IMR-90 (cell line): ENCODE measurements at regions not wholly inside any gene's neighbourhood (a gene's known extent, or its start where the extent isn't known, plus 50 kb on each side); places are given as distances from the start of the nearest gene placed in this dataset.

Experiments
- ATAC-seq: fragments of 200-7000 bp; cut with Tn5 transposase; 2 replicates; pipeline ENCODE4 v1.9.1; 2020; ENCODE audit warnings: low read depth, mild to moderate bottlenecking, moderate library complexity
- BruUV-seq: library from RNA; stranded (reverse); fragments of 400-500 nt; replicated peaks from 2 replicates; lab custom pipeline; 2021; lab: Mats Ljungman, UMichigan
- CTCF ChIA-PET: fragments of 300-600 bp; formaldehyde crosslinking; extraction: SDS; loops from one replicate; lab custom pipeline; 2021; ENCODE audit warnings: antibody characterized with exemption; lab: Yijun Ruan, JAX
- POLR2A ChIA-PET: fragments of 300-600 bp; sonication (Branson Sonifier 250); formaldehyde crosslinking; loops from one replicate; lab custom pipeline; 2022; ENCODE audit warnings: antibody characterized with exemption; ENCODE audit not compliant: unreplicated experiment; lab: Charles Lee
- DNase-seq: peaks from one replicate; pipeline ENCODE4 v3.0.0; 2013
- H2AFZ ChIP-seq: replicated peaks from 2 replicates; pipeline ENCODE3; 2013; ENCODE audit warnings: low read length, mild to moderate bottlenecking; ENCODE audit not compliant: poor library complexity
- H2AK5ac ChIP-seq: 2 replicates; pipeline ENCODE4 v1.6.1; 2013; ENCODE audit warnings: low read depth, low read length, inconsistent platforms
- H2AK9ac ChIP-seq: replicated peaks from 2 replicates; pipeline ENCODE3; 2013; ENCODE audit warnings: mild to moderate bottlenecking, low read depth, low read length, moderate library complexity; ENCODE audit not compliant: poor library complexity
- H2BK120ac ChIP-seq: 2 replicates; pipeline ENCODE4 v1.6.1; 2013; ENCODE audit warnings: low read depth, low read length, inconsistent platforms
- H2BK15ac ChIP-seq: 3 replicates; pipeline ENCODE4 v1.6.1; 2013; ENCODE audit warnings: low read depth, low read length, inconsistent platforms
- H2BK20ac ChIP-seq: 2 replicates; pipeline ENCODE4 v1.6.1; 2013; ENCODE audit warnings: low read depth, mild to moderate bottlenecking, inconsistent platforms, low read length, moderate library complexity
- H2BK5ac ChIP-seq: 2 replicates; pipeline ENCODE4 v1.6.1; 2013; ENCODE audit warnings: mild to moderate bottlenecking, low read depth, low read length, inconsistent platforms; ENCODE audit not compliant: poor library complexity, severe bottlenecking
- H3K14ac ChIP-seq: replicated peaks from 2 replicates; pipeline ENCODE4 v1.6.1; 2013; ENCODE audit warnings: low read depth, low read length, inconsistent platforms
- H3K18ac ChIP-seq: 2 replicates; pipeline ENCODE4 v1.6.1; 2013; ENCODE audit warnings: low read depth, low read length, control low read depth
- H3K23ac ChIP-seq: 2 replicates; pipeline ENCODE4 v1.6.1; 2013; ENCODE audit warnings: low read depth, low read length, inconsistent platforms
- H3K27ac ChIP-seq: 2 replicates; pipeline ENCODE4 v1.5.1; 2013; ENCODE audit warnings: mild to moderate bottlenecking, control low read depth, low read length; ENCODE audit not compliant: insufficient read depth
- H3K27me3 ChIP-seq: 2 replicates; pipeline ENCODE4 v1.6.1; 2013; ENCODE audit warnings: low read length; ENCODE audit not compliant: control insufficient read depth, insufficient read depth
- H3K36me3 ChIP-seq: 2 replicates; pipeline ENCODE4 v1.6.1; 2013; ENCODE audit warnings: low read length, mixed read lengths; ENCODE audit not compliant: control insufficient read depth, insufficient read depth
- H3K4ac ChIP-seq: 2 replicates; pipeline ENCODE4 v1.6.1; 2013; ENCODE audit warnings: low read depth, low read length, inconsistent platforms
- H3K4me1 ChIP-seq: 2 replicates; pipeline ENCODE4 v1.6.1; 2013; ENCODE audit warnings: low read length, mixed read lengths; ENCODE audit not compliant: control insufficient read depth, insufficient read depth
- H3K4me2 ChIP-seq: 2 replicates; pipeline ENCODE4 v1.6.1; 2013; ENCODE audit warnings: low read depth, mild to moderate bottlenecking, control low read depth, low read length, moderate library complexity
- H3K4me3 ChIP-seq: 2 replicates; pipeline ENCODE4 v1.5.1; 2013; ENCODE audit warnings: low read depth, mild to moderate bottlenecking, control low read depth, low read length, moderate library complexity; ENCODE audit not compliant: insufficient read depth
- H3K56ac ChIP-seq: 2 replicates; pipeline ENCODE4 v1.6.1; 2013; ENCODE audit warnings: low read length, inconsistent platforms; ENCODE audit not compliant: insufficient read depth; ENCODE audit errors: extremely low read depth
- H3K79me1 ChIP-seq, 2 experiments: 2 replicates each; pipeline ENCODE4 v1.6.1; 2013; ENCODE audit warnings: low read length in 2 of 2, inconsistent platforms in 1 of 2, low read depth in 1 of 2
- H3K9ac ChIP-seq: 2 replicates; pipeline ENCODE4 v1.6.1; 2013; ENCODE audit warnings: low read depth, low read length, control low read depth
- H3K9me1 ChIP-seq: 2 replicates; pipeline ENCODE4 v1.6.1; 2013; ENCODE audit warnings: low read length, inconsistent platforms; ENCODE audit not compliant: insufficient read depth
- H3K9me3 ChIP-seq: 2 replicates; pipeline ENCODE4 v1.6.1; 2013; ENCODE audit warnings: low read length; ENCODE audit not compliant: control insufficient read depth, insufficient read depth
- H4K20me1 ChIP-seq: 2 replicates; pipeline ENCODE4 v1.6.1; 2013; ENCODE audit warnings: low read length, inconsistent platforms; ENCODE audit not compliant: insufficient read depth
- H4K5ac ChIP-seq: 2 replicates; pipeline ENCODE4 v1.6.1; 2013; ENCODE audit warnings: mild to moderate bottlenecking, low read depth, low read length, control low read depth
- H4K8ac ChIP-seq, 2 experiments: 2 replicates each; pipeline ENCODE4 v1.6.1; 2013; ENCODE audit warnings: low read depth in 2 of 2, low read length in 2 of 2, control low read depth in 1 of 2, inconsistent platforms in 1 of 2
- H4K91ac ChIP-seq: 2 replicates; pipeline ENCODE4 v1.6.1; 2013; ENCODE audit warnings: low read depth, low read length, inconsistent platforms; ENCODE audit not compliant: insufficient read depth
- BHLHE40 ChIP-seq: fragments of 150-350 bp; IDR thresholded peaks from 2 replicates; pipeline ENCODE4 v1.6.1; 2016; ENCODE audit warnings: mild to moderate bottlenecking, low read depth, low read length
- CEBPB ChIP-seq: IDR thresholded peaks from 2 replicates; pipeline ENCODE4 v1.6.1; 2012; ENCODE audit warnings: low read depth, low read length, improper control_type of control experiment
- CHD1 ChIP-seq: IDR thresholded peaks from 2 replicates; pipeline ENCODE4 v1.6.1; 2012; ENCODE audit warnings: low read depth, low read length, improper control_type of control experiment
- CTCF ChIP-seq: conservative IDR thresholded peaks from 2 replicates; pipeline ENCODE4 v1.5.1; 2012; ENCODE audit warnings: mild to moderate bottlenecking, low read depth, low read length, improper control_type of control experiment
- FOS ChIP-seq: fragments of 150-350 bp; IDR thresholded peaks from 2 replicates; pipeline ENCODE4 v1.6.1; 2016; ENCODE audit warnings: low read depth, low read length
- MAFK ChIP-seq: IDR thresholded peaks from 2 replicates; pipeline ENCODE4 v1.6.1; 2012; ENCODE audit warnings: low read depth, low read length, improper control_type of control experiment
- MAZ ChIP-seq: IDR thresholded peaks from 2 replicates; pipeline ENCODE4 v1.6.1; 2012; ENCODE audit warnings: low read depth, mild to moderate bottlenecking, low read length, improper control_type of control experiment, moderate library complexity, borderline replicate concordance
- MXI1 ChIP-seq: IDR thresholded peaks from 2 replicates; pipeline ENCODE4 v1.6.1; 2012; ENCODE audit warnings: low read depth, mild to moderate bottlenecking, low read length, moderate library complexity, borderline replicate concordance
- NFE2L2 ChIP-seq: fragments of 150-350 bp; IDR thresholded peaks from 2 replicates; pipeline ENCODE4 v1.6.1; 2016; ENCODE audit warnings: low read depth, mild to moderate bottlenecking, low read length
- RCOR1 ChIP-seq: IDR thresholded peaks from 2 replicates; pipeline ENCODE4 v1.6.1; 2012; ENCODE audit warnings: mild to moderate bottlenecking, low read length, improper control_type of control experiment; ENCODE audit not compliant: insufficient replicate concordance
- RFX5 ChIP-seq: IDR thresholded peaks from 2 replicates; pipeline ENCODE4 v1.8.0; 2012; ENCODE audit warnings: low read depth, mild to moderate bottlenecking, low read length, moderate library complexity
- SMC3 ChIP-seq: fragments of 150-350 bp; IDR thresholded peaks from 2 replicates; pipeline ENCODE4 v1.6.1; 2016; ENCODE audit warnings: low read depth, mild to moderate bottlenecking, antibody characterized with exemption, low read length, moderate library complexity
- WGBS, 2 experiments: methylation state at CpG; one replicate each; pipeline versions ENCODE4 v1.1.5 to v1.1.7; 2013; ENCODE audit warnings: missing lambda C conversion rate in 2 of 2; ENCODE audit not compliant: insufficient read length in 1 of 2; ENCODE audit errors: extremely low coverage in 2 of 2; 5-methylcytosine and 5-hydroxymethylcytosine counted together
- dilution Hi-C: fragments of 300-500 bp; cut with HindIII; formaldehyde crosslinking; loops from one replicate; pipeline ENCODE4 v1.14.3; 2018; ENCODE audit warnings: low sequenced_read_pairs; ENCODE audit not compliant: unreplicated experiment
- in situ Hi-C: fragments of 300-500 bp; cut with MboI; formaldehyde crosslinking; loops from 3 replicates; pipeline ENCODE4 v1.14.3; 2019; ENCODE audit warnings: low sequenced_read_pairs, inconsistent platforms, mixed read lengths
- intact Hi-C: fragments of 100-400 bp; cut with micrococcal nuclease; formaldehyde crosslinking; loops from 2 replicates; pipeline ENCODE4 v1.10.0; 2022
- TF ChIP-seq, protein P1 (sequence below): fragments of 150-350 bp; IDR thresholded peaks from 2 replicates; pipeline ENCODE4 v1.6.1; 2016; ENCODE audit warnings: low read depth, mild to moderate bottlenecking, low read length, moderate library complexity, borderline replicate concordance
- TF ChIP-seq, protein P2 (sequence below): fragments of 150-350 bp; IDR thresholded peaks from 2 replicates; pipeline ENCODE4 v1.6.1; 2017; ENCODE audit warnings: mild to moderate bottlenecking, antibody characterized with exemption, low read length, low read depth

DNA sequence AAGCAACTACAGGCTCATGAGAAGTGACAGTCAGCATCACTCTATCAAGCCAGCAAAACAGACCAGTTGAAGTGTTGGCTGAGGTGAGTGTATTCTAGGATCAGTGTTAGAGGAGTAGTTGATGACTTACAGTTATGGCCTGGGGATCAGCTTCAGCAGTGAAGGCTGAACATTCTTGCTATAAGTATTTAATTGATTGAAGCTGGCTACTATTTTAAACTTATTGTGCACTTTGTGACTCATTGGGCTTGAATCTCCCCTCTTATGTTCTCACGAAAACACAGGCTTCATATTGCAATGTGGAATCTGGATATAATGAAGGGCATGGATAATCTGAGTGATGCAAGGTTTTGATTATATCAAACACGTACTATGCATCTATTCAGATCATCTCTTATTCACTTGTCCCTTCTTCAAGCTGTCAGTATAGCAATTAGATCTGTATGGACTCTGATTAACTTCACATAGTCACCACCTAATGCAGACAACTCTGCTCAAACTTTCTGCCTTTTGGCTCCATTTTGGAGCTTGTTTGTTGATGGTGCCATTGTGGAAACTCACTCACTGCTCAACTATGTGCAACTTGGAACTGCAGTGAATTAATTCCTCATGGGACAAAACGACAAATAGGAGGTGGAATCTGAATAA, 309.2 kb downstream of the SLC16A7 start:
- H3K4me1 ChIP-seq: peaks cover 5% of the 10 kb centered on the region
- H3K23ac ChIP-seq: peak overlapping the region; percentile 70; the same call in 1 of the 2 replicates
- dilution Hi-C loops (no loop called here), intact Hi-C loops (loop anchor here (5.0 kb wide), 1 partner anchor 62 kb away; no protein-coding TSS in a partner anchor), in situ Hi-C loops (no loop called here)
- H4K8ac ChIP-seq: peak overlapping the region in 1 of 2 experiments; percentile 49; a peak in 1 of 4 replicates
- CTCF ChIA-PET: interaction anchor here (1.5 kb wide), 1 partner anchor 14 kb away, joined by 6 read pairs; no protein-coding TSS in a partner anchor
- H3K56ac ChIP-seq: 0 out of 2 replicates have a peak overlapping the region, but pooled peaks have one; percentile 19
- no TSS peak for BruUV-seq
- no peaks in the 10 kb centered on the region for H3K36me3 ChIP-seq
- H3K9me3 ChIP-seq: peaks cover 2% of the 10 kb centered on the region; the same call in 1 of the 2 replicates
- H2BK5ac ChIP-seq: peak overlapping the region; percentile 51
- H3K4me2 ChIP-seq: peak overlapping the region; percentile 67; the same call in 1 of the 2 replicates
- no peak overlapping the region for H3K9ac ChIP-seq
- ATAC-seq (peak; percentile 74), DNase-seq (peak; percentile 74)
- H2BK20ac ChIP-seq: peak overlapping the region; percentile 52; the same call in 1 of the 2 replicates
- H4K20me1 ChIP-seq: no peaks in the 10 kb centered on the region
- WGBS, 2 experiments: no CpG with 5 or more reads among the region's 3 CpGs
- no peaks in the 10 kb centered on the region for H3K9me1 ChIP-seq
- H3K18ac ChIP-seq: peak overlapping the region; percentile 76; the same call in 1 of the 2 replicates
- H3K14ac ChIP-seq: peak overlapping the region; percentile 57
- H2BK120ac ChIP-seq: peak overlapping the region; percentile 67
- H3K27ac ChIP-seq: peak overlapping the region; percentile 53; the same call in 1 of the 2 replicates
- H2AFZ ChIP-seq: no peak overlapping the region
- H2AK9ac ChIP-seq: no peak overlapping the region
- peak overlapping the region; percentile 4; the same call in 1 of the 2 replicates for H4K91ac ChIP-seq
- H3K79me1 ChIP-seq: no peaks in the 10 kb centered on the region
- H3K4me3 ChIP-seq: no peak overlapping the region
- H2BK15ac ChIP-seq: no peak overlapping the region
- no peaks in the 10 kb centered on the region for H3K27me3 ChIP-seq
- no peak overlapping the region for H2AK5ac ChIP-seq
- POLR2A ChIA-PET: interaction anchor here (0.5 kb wide), 2 partner anchors 18 to 398 kb away, joined by 3 read pairs; no protein-coding TSS in a partner anchor
- H3K4ac ChIP-seq: peak overlapping the region; percentile 66
- no peak overlapping the region; the same call in 1 of the 2 replicates for H4K5ac ChIP-seq
- TF ChIP-seq CEBPB (no peak), MXI1 (no peak), MAFK (no peak), SMC3 (no peak), RFX5 (no peak), FOS (no peak), CTCF (no peak), RCOR1 (no peak), CHD1 (no peak), MAZ (no peak), BHLHE40 (no peak), NFE2L2 (no peak)
- TF ChIP-seq, protein P1, sequence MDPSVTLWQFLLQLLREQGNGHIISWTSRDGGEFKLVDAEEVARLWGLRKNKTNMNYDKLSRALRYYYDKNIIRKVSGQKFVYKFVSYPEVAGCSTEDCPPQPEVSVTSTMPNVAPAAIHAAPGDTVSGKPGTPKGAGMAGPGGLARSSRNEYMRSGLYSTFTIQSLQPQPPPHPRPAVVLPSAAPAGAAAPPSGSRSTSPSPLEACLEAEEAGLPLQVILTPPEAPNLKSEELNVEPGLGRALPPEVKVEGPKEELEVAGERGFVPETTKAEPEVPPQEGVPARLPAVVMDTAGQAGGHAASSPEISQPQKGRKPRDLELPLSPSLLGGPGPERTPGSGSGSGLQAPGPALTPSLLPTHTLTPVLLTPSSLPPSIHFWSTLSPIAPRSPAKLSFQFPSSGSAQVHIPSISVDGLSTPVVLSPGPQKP: no peak
- TF ChIP-seq, protein P2, sequence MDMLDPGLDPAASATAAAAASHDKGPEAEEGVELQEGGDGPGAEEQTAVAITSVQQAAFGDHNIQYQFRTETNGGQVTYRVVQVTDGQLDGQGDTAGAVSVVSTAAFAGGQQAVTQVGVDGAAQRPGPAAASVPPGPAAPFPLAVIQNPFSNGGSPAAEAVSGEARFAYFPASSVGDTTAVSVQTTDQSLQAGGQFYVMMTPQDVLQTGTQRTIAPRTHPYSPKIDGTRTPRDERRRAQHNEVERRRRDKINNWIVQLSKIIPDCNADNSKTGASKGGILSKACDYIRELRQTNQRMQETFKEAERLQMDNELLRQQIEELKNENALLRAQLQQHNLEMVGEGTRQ: no peak
